Lower leg skin (tissue), 3 donors: ENCODE measurements at regions not wholly inside any gene's neighbourhood (a gene's known extent, or its start where the extent isn't known, plus 50 kb on each side); places are given as distances from the start of the nearest gene placed in this dataset.

Source experiments
- CTCF ChIP-seq, 3 donors: fragments of 450-650 bp; IDR thresholded peaks; one replicate each; pipeline ENCODE4 v1.5.1; 2016; ENCODE audit warnings: antibody characterized with exemption in 3 of 3, mild to moderate bottlenecking in 3 of 3, moderate library complexity in 2 of 3
- POLR2A ChIP-seq, 2 donors: fragments of 450-650 bp; IDR thresholded peaks; one replicate each; pipeline ENCODE4 v1.6.1; 2016 to 2017; ENCODE audit warnings: antibody characterized with exemption in 2 of 2, mild to moderate bottlenecking in 1 of 2, moderate library complexity in 1 of 2

- no peak for TF ChIP-seq CTCF (IDR thresholded peaks at IDR 0.05)
- no peak for TF ChIP-seq POLR2A (IDR thresholded peaks at IDR 0.05)
Measured at GRCh38 chr11:76268498-76268897, 62.2 kb upstream of the WNT11 start.
